WTC11 (cell line): ENCODE measurements at regions not wholly inside any gene's neighbourhood (a gene's known extent, or its start where the extent isn't known, plus 50 kb on each side); places are given as distances from the start of the nearest gene placed in this dataset.

Experiments
- ATAC-seq: fragments of 200-7000 bp; cut with Tn5 transposase; 2 replicates; pipeline ENCODE4 v1.10.0; 2021; ENCODE audit warnings: mild to moderate bottlenecking, moderate library complexity
- CTCF ChIA-PET: fragments of 300-600 bp; sonication (Branson Sonifier 250); formaldehyde crosslinking; loops from one replicate; lab custom pipeline; 2021; ENCODE audit warnings: antibody characterized with exemption; lab: Charles Lee
- POLR2A ChIA-PET: fragments of 350-600 bp; sonication (Branson Sonifier 250); formaldehyde crosslinking; loops from one replicate; lab custom pipeline; 2021; ENCODE audit warnings: antibody characterized with exemption; lab: Charles Lee
- DNase-seq: peaks from one replicate; pipeline ENCODE4 v3.0.0; 2021; ENCODE audit warnings: low spot score
- H3K27ac Mint-ChIP-seq: 2 replicates; pipeline ENCODE4 v1.8.0; 2021; ENCODE audit warnings: mixed read lengths
- H3K27me3 Mint-ChIP-seq: 2 replicates; pipeline ENCODE4 v1.8.0; 2021; ENCODE audit warnings: low read depth, mild to moderate bottlenecking, moderate library complexity, mixed read lengths
- H3K36me3 Mint-ChIP-seq: 2 replicates; pipeline ENCODE4 v1.8.0; 2021; ENCODE audit warnings: mixed read lengths
- H3K4me1 Mint-ChIP-seq: 2 replicates; pipeline ENCODE4 v1.8.0; 2022; ENCODE audit warnings: mixed read lengths
- H3K4me3 Mint-ChIP-seq: 2 replicates; pipeline ENCODE4 v1.8.0; 2021; ENCODE audit warnings: mild to moderate bottlenecking, moderate library complexity, mixed read lengths
- H3K9me3 Mint-ChIP-seq: 2 replicates; pipeline ENCODE4 v1.8.0; 2021; ENCODE audit warnings: mixed read lengths
- AFF4 ChIP-seq: sonication (generic); formaldehyde crosslinking; IDR thresholded peaks from 2 replicates; pipeline ENCODE4 v1.8.1; 2023; ENCODE audit warnings: mild to moderate bottlenecking, missing genetic modification reagents, borderline replicate concordance
- ATF6 ChIP-seq: sonication (generic); formaldehyde crosslinking; IDR thresholded peaks from 2 replicates; pipeline ENCODE4 v1.8.1; 2023; ENCODE audit warnings: mild to moderate bottlenecking, missing genetic modification reagents
- CDX4 ChIP-seq: fragments of 250-450 bp; sonication (Bioruptor Pico); IDR thresholded peaks from 2 replicates; pipeline ENCODE4 v1.9.0; 2021; ENCODE audit warnings: moderate library complexity, mild to moderate bottlenecking, inconsistent platforms, borderline replicate concordance
- CTCF ChIP-seq: fragments of 200-600 bp; IDR thresholded peaks from 2 replicates; pipeline ENCODE4 v1.8.0; 2022; ENCODE audit warnings: antibody characterized with exemption
- E2F5 ChIP-seq: sonication (generic); formaldehyde crosslinking; IDR thresholded peaks from 2 replicates; pipeline ENCODE4 v1.8.1; 2022; ENCODE audit warnings: mild to moderate bottlenecking, moderate library complexity, missing genetic modification reagents
- ERG ChIP-seq: fragments of 250-450 bp; sonication (Bioruptor Pico); IDR thresholded peaks from 2 replicates; pipeline ENCODE4 v1.8.0; 2021; ENCODE audit warnings: mild to moderate bottlenecking
- ESRRA ChIP-seq: sonication (generic); formaldehyde crosslinking; IDR thresholded peaks from 2 replicates; pipeline ENCODE4 v1.8.1; 2022; ENCODE audit warnings: mild to moderate bottlenecking, missing genetic modification reagents, borderline replicate concordance
- GTF2I ChIP-seq: fragments of 250-450 bp; sonication (Bioruptor Pico); conservative IDR thresholded peaks from 2 replicates; pipeline ENCODE4 v1.4.0; 2021; ENCODE audit warnings: mild to moderate bottlenecking
- IRF2 ChIP-seq: sonication (generic); formaldehyde crosslinking; IDR thresholded peaks from 2 replicates; pipeline ENCODE4 v1.8.0; 2022; ENCODE audit warnings: low read depth, missing genetic modification reagents, borderline replicate concordance
- KAT7 ChIP-seq: sonication (generic); formaldehyde crosslinking; IDR thresholded peaks from 2 replicates; pipeline ENCODE4 v1.8.1; 2023; ENCODE audit warnings: missing genetic modification reagents, mild to moderate bottlenecking, borderline replicate concordance
- MYBL2 ChIP-seq: sonication (generic); formaldehyde crosslinking; IDR thresholded peaks from 2 replicates; pipeline ENCODE4 v1.8.1; 2023; ENCODE audit warnings: mild to moderate bottlenecking, moderate library complexity, missing genetic modification reagents
- PREB ChIP-seq: sonication (generic); formaldehyde crosslinking; IDR thresholded peaks from 2 replicates; pipeline ENCODE4 v1.8.1; 2022; ENCODE audit warnings: mild to moderate bottlenecking, missing genetic modification reagents, moderate library complexity, borderline replicate concordance
- RELA ChIP-seq: sonication (generic); formaldehyde crosslinking; IDR thresholded peaks from 2 replicates; pipeline ENCODE4 v1.8.1; 2022; ENCODE audit warnings: missing genetic modification reagents, mild to moderate bottlenecking, borderline replicate concordance
- SMAD4 ChIP-seq: sonication (generic); formaldehyde crosslinking; IDR thresholded peaks from 2 replicates; pipeline ENCODE4 v1.8.0; 2022; ENCODE audit warnings: mild to moderate bottlenecking, missing genetic modification reagents
- SOX15 ChIP-seq: fragments of 250-450 bp; sonication (Bioruptor Pico); IDR thresholded peaks from 2 replicates; pipeline ENCODE4 v1.9.0; 2021; ENCODE audit warnings: mild to moderate bottlenecking
- ZMAT4 ChIP-seq: fragments of 250-450 bp; sonication (Bioruptor Pico); IDR thresholded peaks from 2 replicates; pipeline ENCODE4 v1.9.0; 2021; ENCODE audit warnings: mild to moderate bottlenecking
- ZNF138 ChIP-seq: sonication (generic); formaldehyde crosslinking; conservative IDR thresholded peaks from 2 replicates; pipeline ENCODE4 v1.8.1; 2022; ENCODE audit warnings: mild to moderate bottlenecking, moderate library complexity, missing genetic modification reagents
- ZNF232 ChIP-seq: sonication (generic); formaldehyde crosslinking; IDR thresholded peaks from 2 replicates; pipeline ENCODE4 v1.8.0; 2022; ENCODE audit warnings: mild to moderate bottlenecking, missing genetic modification reagents
- ZNF263 ChIP-seq: sonication (generic); formaldehyde crosslinking; IDR thresholded peaks from 2 replicates; pipeline ENCODE4 v1.8.1; 2022; ENCODE audit warnings: low read depth, mild to moderate bottlenecking, moderate library complexity, missing genetic modification reagents
- ZNF317 ChIP-seq: sonication (generic); formaldehyde crosslinking; IDR thresholded peaks from 2 replicates; pipeline ENCODE4 v1.8.1; 2023; ENCODE audit warnings: low read depth, mild to moderate bottlenecking, moderate library complexity, missing genetic modification reagents, borderline replicate concordance
- ZNF396 ChIP-seq: fragments of 250-450 bp; sonication (Bioruptor Pico); IDR thresholded peaks from 2 replicates; pipeline ENCODE4 v1.8.0; 2021; ENCODE audit warnings: mild to moderate bottlenecking, moderate library complexity, borderline replicate concordance
- ZNF671 ChIP-seq: fragments of 250-450 bp; sonication (Bioruptor Pico); IDR thresholded peaks from 2 replicates; pipeline ENCODE4 v1.8.0; 2021; ENCODE audit warnings: mild to moderate bottlenecking
- ZSCAN18 ChIP-seq: fragments of 250-450 bp; sonication (Bioruptor Pico); IDR thresholded peaks from 2 replicates; pipeline ENCODE4 v2.1.2; 2022; ENCODE audit warnings: mild to moderate bottlenecking, moderate library complexity

- no peaks in the 10 kb centered on the region for H3K27me3 Mint-ChIP-seq
- CTCF ChIA-PET, result no interaction called here
- DNase-seq (no peak), ATAC-seq (no peak)
- no peak for TF ChIP-seq ZSCAN18 (CRISPR knock-in tag)
- TF ChIP-seq IRF2 (CRISPR knock-in tag), result no peak
- TF ChIP-seq ERG (CRISPR knock-in tag), result no peak
- no peak for TF ChIP-seq MYBL2 (CRISPR knock-in tag)
- no peak for TF ChIP-seq ATF6 (CRISPR knock-in tag)
- TF ChIP-seq E2F5, result no peak
- no peak for TF ChIP-seq ZNF317 (CRISPR knock-in tag)
- TF ChIP-seq ZNF671 (CRISPR knock-in tag), result no peak
- TF ChIP-seq ZNF138 (CRISPR knock-in tag), result no peak
- TF ChIP-seq GTF2I (CRISPR knock-in tag), result no peak
- no peak for TF ChIP-seq ZNF232 (CRISPR knock-in tag)
- TF ChIP-seq AFF4, result no peak
- no peak for TF ChIP-seq SOX15 (CRISPR knock-in tag)
- TF ChIP-seq PREB (CRISPR knock-in tag), result no peak
- no peak for TF ChIP-seq SMAD4
- POLR2A ChIA-PET, result no interaction called here
- H3K4me3 Mint-ChIP-seq, result no peak overlapping the region
- no peaks in the 10 kb centered on the region for H3K4me1 Mint-ChIP-seq
- peaks cover 26% of the 10 kb centered on the region for H3K9me3 Mint-ChIP-seq
- peaks cover 6% of the 10 kb centered on the region for H3K36me3 Mint-ChIP-seq
- no peak overlapping the region for H3K27ac Mint-ChIP-seq
These were observed 139.6 kb downstream of the MYLK4 start for GRCh38 chr6:2611092-2611491.

- ChIA-PET CTCF (no interaction called here), POLR2A (no interaction called here)
- peaks cover 18% of the 10 kb centered on the region for H3K9me3 Mint-ChIP-seq
- no peaks in the 10 kb centered on the region for H3K4me1 Mint-ChIP-seq
- H3K27me3 Mint-ChIP-seq, result no peaks in the 10 kb centered on the region
- H3K27ac Mint-ChIP-seq, result no peak overlapping the region
- no peak for DNase-seq
- H3K36me3 Mint-ChIP-seq, result no peaks in the 10 kb centered on the region
- no peak for ATAC-seq
- no peak overlapping the region for H3K4me3 Mint-ChIP-seq
- TF ChIP-seq CDX4 (no peak), ZNF671 (CRISPR knock-in tag) (no peak), CTCF (no peak), ZMAT4 (CRISPR knock-in tag) (no peak), IRF2 (CRISPR knock-in tag) (no peak), ZNF396 (CRISPR knock-in tag) (no peak), ESRRA (no peak), RELA (CRISPR knock-in tag) (no peak), KAT7 (CRISPR knock-in tag) (no peak), ZNF263 (CRISPR knock-in tag) (no peak)
These were observed 142.2 kb downstream of the MYLK4 start for GRCh38 chr6:2608503-2608902.
